ENCODE measurements at regions not wholly inside any gene's neighbourhood (a gene's known extent, or its start where the extent isn't known, plus 50 kb on each side); places are given as distances from the start of the nearest gene placed in this dataset.

- FAIRE-seq (no peak), DNase-seq (ENCODE audit: low read depth in 1 of 2, low spot score in 2 of 2) (no peak)
- ChIA-PET CTCF (ENCODE audit: partially characterized antibody) (no interaction called here), POLR2A (ENCODE audit: partially characterized antibody) (no interaction called here)
- Histone ChIP-seq H3K23me2 (ENCODE audit: low read depth, low read length) (no peaks in the 10 kb centered on the region), H3K79me1 (ENCODE audit: low read depth, low read length) (no peaks in the 10 kb centered on the region), H2BK120ac (replicated peaks; ENCODE audit: low read depth, low read length) (no peak overlapping the region), H2AFZ (ENCODE audit: low read length) (no peak overlapping the region), H3K9ac (replicated peaks in 1 of 4; ENCODE audit: extremely low read depth in 1 of 4, low read depth in 3 of 4, low read length in 3 of 4) (no peak overlapping the region), H3K18ac (ENCODE audit: extremely low read depth, low read length) (no peak overlapping the region), H3K4me3 (ENCODE audit: extremely low read depth in 1 of 4, insufficient read depth in 2 of 4, low read depth in 3 of 4, low read length in 4 of 4) (no peak overlapping the region), H3K4me1 (replicated peaks in 1 of 4; ENCODE audit: control insufficient read depth in 3 of 4, insufficient read depth in 4 of 4, low read length in 3 of 4) (no peaks in the 10 kb centered on the region), H4K5ac (ENCODE audit: insufficient read length, low read depth, low read length) (no peak overlapping the region), H4K8ac (ENCODE audit: extremely low read depth, insufficient read depth, low read length) (no peak overlapping the region), H3K4ac (replicated peaks; ENCODE audit: insufficient read length, low read depth, low read length) (no peak overlapping the region), H2BK20ac (ENCODE audit: low read length) (no peak overlapping the region), H3K36me3 (ENCODE audit: control insufficient read depth in 2 of 4, insufficient read depth in 4 of 4, low read length in 3 of 4) (no peaks in the 10 kb centered on the region), H3K79me2 (ENCODE audit: control insufficient read depth in 1 of 2, insufficient read depth in 2 of 2, low read length in 2 of 2) (no peaks in the 10 kb centered on the region), H3K27ac (ENCODE audit: low read depth, low read length) (no peak overlapping the region), H3K4me2 (ENCODE audit: insufficient read depth in 1 of 2, low read depth in 2 of 2, low read length in 2 of 2) (no peak overlapping the region), H3K9me3 (ENCODE audit: insufficient read depth in 2 of 2, low read depth in 1 of 2, low read length in 1 of 2) (no peaks in the 10 kb centered on the region), H3K23ac (ENCODE audit: insufficient read length) (no peak overlapping the region), H3K14ac (ENCODE audit: insufficient read length) (no peak overlapping the region), H3K56ac (replicated peaks; ENCODE audit: insufficient read length, low read depth, low read length) (no peak overlapping the region), H2BK12ac (ENCODE audit: low read depth, low read length) (no peak overlapping the region), H2BK5ac (ENCODE audit: low read depth, low read length) (no peak overlapping the region), H2AK5ac (ENCODE audit: low read depth, low read length) (no peak overlapping the region), H4K20me1 (replicated peaks in 1 of 2; ENCODE audit: control insufficient read depth in 1 of 2, insufficient read depth in 2 of 2, low read length in 2 of 2) (no peaks in the 10 kb centered on the region), H2BK15ac (ENCODE audit: low read length) (no peak overlapping the region), H3K27me3 (replicated peaks in 1 of 4; ENCODE audit: control insufficient read depth in 3 of 4, extremely low read depth in 1 of 4, insufficient read depth in 3 of 4, low read length in 3 of 4) (no peaks in the 10 kb centered on the region), H4K91ac (replicated peaks; ENCODE audit: insufficient read length, low read length) (no peak overlapping the region)
- WGBS, 2 experiments (ENCODE audit: extremely low coverage in 1 of 2, insufficient coverage in 1 of 2, insufficient read length in 1 of 2, insufficient replicate concordance in 2 of 2, low coverage in 1 of 2, low lambda C conversion rate in 2 of 2, missing lambda C conversion rate in 1 of 2), result 93% methylated on average over 1 of the region's 1 CpG; no CpG with 5 or more reads in 1 of the 2 experiments
- TF ChIP-seq SRF (IDR thresholded peaks at IDR 0.05; ENCODE audit: low read depth, low read length) (no peak), RAD21 (IDR thresholded peaks at IDR 0.05 in 1 of 2, conservative IDR thresholded peaks at IDR 0.05 in 1 of 2; ENCODE audit: low read depth in 2 of 2, low read length in 2 of 2) (no peak), HDAC6 (IDR thresholded peaks at IDR 0.05; ENCODE audit: low read depth, low read length) (no peak), NRF1 (IDR thresholded peaks at IDR 0.05; ENCODE audit: low read depth, low read length) (no peak), YY1 (IDR thresholded peaks at IDR 0.05; ENCODE audit: low read depth, low read length) (no peak), RNF2 (IDR thresholded peaks at IDR 0.05; ENCODE audit: borderline replicate concordance, low read depth, low read length, missing control alignments, poor library complexity, severe bottlenecking) (no peak), GTF2F1 (IDR thresholded peaks at IDR 0.05; ENCODE audit: borderline replicate concordance, low read depth, low read length) (no peak), BACH1 (IDR thresholded peaks at IDR 0.05; ENCODE audit: low read length) (no peak), SIN3A (conservative IDR thresholded peaks at IDR 0.05 in 1 of 2, IDR thresholded peaks at IDR 0.05 in 1 of 2; ENCODE audit: low read depth in 1 of 2, low read length in 2 of 2) (no peak), CBX8 (IDR thresholded peaks at IDR 0.05; ENCODE audit: borderline replicate concordance, low read depth, low read length) (no peak), HDAC2 (IDR thresholded peaks at IDR 0.05; ENCODE audit: borderline replicate concordance in 1 of 2, low read depth in 2 of 2, low read length in 2 of 2) (no peak), TAF1 (IDR thresholded peaks at IDR 0.05; ENCODE audit: low read depth, low read length) (no peak), CREB1 (IDR thresholded peaks at IDR 0.05) (no peak), RFX5 (IDR thresholded peaks at IDR 0.05; ENCODE audit: borderline replicate concordance, low read depth, low read length) (no peak), CHD1 (IDR thresholded peaks at IDR 0.05; ENCODE audit: low read depth, low read length) (no peak)
Observed at GRCh38 chr4:30553706-30554105, 166.5 kb upstream of the PCDH7 start.
